Stimulated activated CD4-positive, alpha-beta T cell treated with anti-CD3 and anti-CD28 coated beads, TNF-alpha, amount 100 ng/mL, for 24 hours (primary cell): ENCODE measurements at regions not wholly inside any gene's neighbourhood (a gene's known extent, or its start where the extent isn't known, plus 50 kb on each side); places are given as distances from the start of the nearest gene placed in this dataset.

Experiments
- DNase-seq, 3 experiments: peaks; one replicate each; pipeline ENCODE4 v3.0.0-alpha.2; 2020; ENCODE audit warnings: low read depth in 3 of 3

DNA sequence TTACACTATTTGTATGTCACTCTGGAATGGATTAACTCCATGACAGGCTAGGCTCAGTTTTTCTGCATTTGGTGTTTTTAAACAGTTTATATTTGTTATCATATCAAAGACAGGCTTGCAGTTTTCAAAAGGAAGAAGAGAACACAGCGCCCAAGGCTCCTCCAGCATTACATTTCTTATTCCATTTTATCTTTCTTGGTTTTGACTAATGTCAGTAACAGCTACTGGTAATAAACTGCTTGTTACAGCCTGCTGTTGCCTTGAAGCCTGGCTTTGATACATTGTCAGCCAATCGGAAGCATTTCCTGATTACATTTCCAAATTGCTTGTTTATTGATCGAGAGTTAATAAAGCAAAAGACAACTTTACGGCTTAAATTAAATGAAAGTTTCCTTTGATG is 166.0 kb upstream of the MDFIC start:
- no peak for DNase-seq

DNA sequence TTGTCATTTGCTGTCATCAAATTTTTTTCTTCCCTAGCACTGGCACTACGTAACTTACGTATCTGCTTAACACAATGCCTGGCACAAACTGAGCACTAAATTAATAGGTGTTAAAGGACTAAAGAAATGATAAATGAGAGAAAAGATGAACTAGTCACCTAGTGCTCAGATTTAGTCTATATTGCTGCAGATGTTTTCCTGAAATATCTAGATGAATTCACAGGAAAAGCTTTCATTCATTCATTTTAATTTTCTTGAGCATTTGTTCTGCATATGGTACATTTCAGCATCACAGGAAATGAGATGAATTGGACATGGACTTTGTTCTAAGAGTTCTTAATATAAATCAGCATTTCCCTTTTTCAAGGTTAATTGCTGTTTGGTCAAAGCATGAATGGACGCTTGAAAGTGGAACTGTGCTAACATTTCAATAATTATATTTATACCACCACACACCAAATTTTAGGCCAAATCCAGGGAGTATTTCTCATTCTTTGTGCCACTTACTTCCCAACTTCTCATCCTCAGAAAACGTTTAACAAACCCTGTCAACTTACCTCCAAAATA is 163.2 kb upstream of the MDFIC start:
- no peak for DNase-seq

DNA sequence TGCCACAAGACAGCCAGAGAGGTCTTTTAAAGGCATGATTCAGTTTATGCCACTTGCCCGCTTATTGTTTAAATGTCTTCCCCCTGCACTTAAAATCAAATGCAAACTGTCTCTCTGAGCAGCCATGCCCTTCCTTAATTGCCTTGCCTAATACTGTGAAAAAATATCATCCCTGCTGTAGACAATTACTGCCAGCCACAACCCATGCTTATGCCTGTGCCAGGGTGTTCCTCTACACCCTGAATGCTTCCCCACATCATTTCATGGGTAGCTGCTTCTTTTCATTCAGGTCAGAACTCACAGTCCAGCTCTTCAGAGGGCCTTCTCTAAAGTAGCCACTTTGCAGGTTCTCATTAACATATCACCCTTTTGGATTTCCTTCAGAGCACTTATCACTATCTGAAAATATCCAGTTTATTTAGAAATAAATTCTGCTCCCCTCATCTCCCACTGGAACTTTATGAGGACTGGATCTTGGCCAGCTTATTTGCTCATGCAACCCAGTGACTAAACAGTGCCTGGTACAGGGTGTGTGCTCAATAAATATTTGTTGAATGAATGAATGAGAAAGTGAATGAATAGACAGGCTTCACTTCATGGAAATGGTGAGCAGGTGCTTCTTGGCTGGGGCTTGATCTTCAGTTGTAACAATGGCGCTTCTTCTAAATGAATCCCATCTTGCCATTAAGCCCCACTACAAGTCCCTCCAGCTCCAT is 162.4 kb upstream of the MDFIC start:
- DNase-seq, result no peak

DNA sequence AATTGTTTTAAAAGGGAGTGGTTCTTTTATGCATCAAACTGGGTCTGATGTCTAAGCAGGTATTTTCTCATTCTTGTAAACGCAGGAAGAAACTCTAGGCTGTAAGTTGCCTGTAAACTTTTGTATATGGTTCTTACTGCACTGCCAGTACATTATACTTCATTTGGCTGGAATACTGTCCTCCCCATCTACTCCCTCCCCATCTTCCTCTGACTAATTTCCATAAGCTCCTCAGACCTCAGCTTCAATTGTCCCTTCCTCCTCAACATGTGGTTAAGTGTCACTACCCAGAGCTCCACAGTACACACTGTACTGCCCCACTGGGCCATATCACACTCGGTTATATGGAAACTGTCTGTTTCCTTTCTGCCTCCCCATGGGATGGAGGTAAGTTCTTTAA is 161.4 kb upstream of the MDFIC start:
- no peak for DNase-seq

DNA sequence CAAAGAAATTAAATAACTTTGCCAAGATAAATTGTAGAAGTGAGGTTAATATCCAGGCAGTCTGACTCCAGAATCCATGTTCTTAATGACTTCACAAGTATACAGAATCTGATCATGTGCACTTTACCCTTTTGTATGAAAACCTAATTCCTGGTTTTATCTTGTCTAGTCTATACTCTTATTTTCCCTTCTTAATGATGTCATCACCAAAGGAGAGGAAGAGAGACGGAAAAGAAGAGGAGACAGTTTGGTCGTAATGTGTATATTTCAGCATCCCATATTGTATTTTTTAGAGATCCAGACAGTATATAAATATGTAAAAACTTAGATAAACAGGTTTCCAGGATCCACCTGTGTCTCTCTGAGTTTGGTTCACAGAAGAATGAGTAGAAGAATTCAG is 159.9 kb upstream of the MDFIC start:
- DNase-seq, result no peak

DNA sequence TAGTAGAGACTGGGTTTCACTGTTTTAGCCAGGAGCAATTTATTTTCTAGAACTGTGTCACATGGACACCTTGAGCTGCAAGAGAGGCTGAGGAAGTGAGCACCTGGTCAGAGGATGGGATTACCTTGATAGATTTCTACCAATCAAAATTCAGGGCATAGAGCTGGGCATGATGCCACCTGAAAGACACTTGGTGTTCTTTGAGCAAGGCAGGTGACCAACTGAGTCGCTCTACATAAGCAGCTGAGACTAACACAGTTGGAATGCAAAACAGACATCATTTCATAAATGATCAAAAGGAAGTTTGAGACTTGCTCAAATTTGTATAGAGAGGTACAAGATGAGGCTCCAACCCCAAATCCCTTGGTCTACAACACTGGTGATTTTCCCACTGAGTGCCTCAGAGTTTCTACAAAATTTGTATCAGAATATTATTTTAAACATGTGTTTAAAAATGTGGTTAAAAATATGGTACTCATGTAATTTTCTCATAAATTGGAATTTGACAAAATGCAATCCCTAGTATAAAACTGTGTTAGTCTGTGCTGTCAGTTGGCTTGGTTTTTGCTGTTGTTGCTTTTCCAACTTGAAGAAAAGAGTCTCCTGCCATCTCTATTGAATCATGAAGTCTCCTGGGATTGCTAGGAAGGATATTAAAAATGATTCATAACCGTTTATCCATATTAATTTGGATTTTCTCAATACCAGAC is 156.4 kb upstream of the MDFIC start:
- DNase-seq, result no peak

DNA sequence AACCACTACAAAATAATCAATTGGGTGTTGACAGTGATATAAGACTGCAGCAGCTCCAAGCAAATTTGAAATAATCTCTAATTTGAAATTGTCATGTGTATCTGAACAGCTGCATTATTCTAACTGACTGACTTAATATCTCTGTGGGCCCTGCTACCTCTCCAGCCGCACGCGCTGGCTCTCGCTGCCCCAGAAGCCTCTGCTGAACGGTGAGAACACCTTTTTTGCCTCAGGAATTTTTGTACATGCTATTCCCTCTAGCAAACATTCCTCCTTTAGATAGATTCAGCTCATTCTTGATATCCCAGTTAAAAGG is 155.9 kb upstream of the MDFIC start:
- no peak for DNase-seq

DNA sequence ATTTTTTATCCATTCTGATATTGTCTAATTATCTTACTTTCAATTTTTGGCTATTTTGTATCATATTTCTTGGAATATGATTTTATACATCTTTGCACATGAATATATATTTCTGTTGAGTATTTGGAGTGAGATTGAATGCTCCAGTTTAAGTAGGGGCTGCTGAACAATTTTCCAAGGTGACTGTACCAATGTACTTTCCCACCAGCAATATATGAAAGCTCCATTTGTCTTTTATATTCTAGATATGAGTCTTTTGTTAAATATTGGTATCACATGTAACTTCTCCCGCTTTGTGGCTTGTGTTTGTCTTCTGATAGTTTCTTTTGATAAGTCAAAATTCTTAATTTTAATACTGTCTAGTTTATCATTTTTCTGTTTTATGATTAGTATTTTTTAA is 144.6 kb upstream of the MDFIC start:
- no peak for DNase-seq

DNA sequence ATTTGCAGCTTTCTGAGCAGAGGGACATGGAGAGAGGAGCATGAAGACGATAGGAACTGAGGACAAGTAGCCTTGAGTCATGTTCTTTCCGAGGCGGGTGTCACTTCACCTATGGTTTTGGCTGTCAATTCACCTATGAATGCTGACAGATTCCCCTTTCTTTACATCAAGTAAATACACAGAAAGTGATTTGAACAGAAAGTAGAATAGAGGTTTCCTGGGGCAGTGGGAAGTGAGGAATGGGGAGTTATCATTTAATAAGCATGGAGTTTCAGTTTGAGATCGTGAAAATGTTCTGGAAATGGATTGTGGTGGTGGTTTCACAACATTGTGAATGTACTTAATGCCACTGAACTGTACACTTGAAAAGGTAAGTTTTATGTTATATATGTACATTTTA is 138.4 kb upstream of the MDFIC start:
- DNase-seq, result no peak

DNA sequence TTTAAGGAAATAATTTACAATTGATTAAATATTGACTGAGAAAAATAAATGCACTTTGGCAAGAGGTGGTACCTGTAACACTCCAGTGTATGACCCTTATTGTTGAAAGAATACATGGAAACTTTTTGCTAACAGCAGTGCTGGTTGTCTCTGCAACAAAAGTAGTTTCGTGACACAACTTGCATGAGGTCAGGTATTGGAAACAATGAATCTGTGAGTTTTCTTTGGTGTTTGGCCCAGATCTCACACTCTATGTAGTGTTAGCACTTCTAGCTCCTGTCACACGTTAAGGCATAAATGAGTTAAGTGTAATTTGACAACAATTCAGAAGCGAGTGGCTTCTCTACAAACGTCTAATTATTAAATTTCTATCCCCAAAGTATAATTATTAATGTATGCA is 137.7 kb upstream of the MDFIC start:
- no peak for DNase-seq

DNA sequence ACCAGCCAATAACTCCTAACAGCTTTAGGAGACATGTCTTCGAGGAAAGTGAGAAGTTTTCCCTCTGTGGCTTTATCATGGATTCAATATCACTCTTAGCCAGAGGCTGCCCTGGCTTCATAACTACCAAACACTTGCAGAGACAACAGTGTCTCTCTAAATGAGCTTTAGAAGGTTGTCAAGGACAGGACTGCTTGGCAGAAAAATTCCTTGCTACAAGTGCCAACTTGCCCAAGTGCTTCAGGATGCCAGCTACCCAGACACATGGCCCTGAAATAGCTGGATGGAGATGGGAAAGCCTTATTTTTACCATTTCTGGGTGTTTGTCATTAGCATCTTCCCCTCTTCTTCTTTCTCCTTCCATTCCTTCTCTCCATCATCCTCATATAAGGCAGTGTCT is 137.1 kb upstream of the MDFIC start:
- no peak for DNase-seq

DNA sequence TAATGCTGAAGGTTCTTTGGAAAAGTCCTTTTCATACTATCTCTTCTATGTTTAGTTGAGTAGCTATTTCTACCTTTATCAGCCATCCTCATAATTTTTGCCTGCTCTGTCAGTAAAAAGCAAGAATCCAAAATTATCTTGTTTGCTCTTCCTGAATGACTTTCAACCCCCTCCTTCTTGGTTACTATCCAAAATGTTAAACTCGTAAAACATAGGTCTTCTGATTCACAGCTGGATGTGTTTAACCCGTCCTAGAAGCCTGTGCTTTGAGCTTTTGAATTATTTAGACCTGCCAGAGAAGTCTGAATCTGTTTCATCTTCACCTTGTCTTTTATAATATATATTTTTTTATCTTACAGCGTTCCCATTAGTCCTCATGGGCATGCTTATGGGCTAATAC is 136.4 kb upstream of the MDFIC start:
- no peak for DNase-seq

DNA sequence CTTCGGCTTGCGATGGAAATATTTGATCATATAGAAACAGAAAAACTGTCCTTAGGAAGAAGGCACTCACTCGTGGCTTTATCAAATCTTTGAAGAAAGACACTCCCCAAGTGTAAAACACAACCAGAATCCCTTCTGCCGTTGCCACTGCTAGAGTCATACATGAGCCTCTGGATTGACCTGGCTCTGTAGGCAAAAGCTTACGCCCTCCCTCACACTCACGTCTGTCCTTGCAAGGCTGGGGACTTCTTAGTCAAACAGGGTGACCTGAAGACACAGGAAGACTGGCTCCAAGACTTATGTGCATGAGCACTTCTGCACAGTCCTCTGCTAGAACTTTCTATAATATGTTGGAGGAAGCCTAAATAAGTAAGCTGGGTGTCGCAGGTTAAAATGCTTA is 135.4 kb upstream of the MDFIC start:
- no peak for DNase-seq

DNA sequence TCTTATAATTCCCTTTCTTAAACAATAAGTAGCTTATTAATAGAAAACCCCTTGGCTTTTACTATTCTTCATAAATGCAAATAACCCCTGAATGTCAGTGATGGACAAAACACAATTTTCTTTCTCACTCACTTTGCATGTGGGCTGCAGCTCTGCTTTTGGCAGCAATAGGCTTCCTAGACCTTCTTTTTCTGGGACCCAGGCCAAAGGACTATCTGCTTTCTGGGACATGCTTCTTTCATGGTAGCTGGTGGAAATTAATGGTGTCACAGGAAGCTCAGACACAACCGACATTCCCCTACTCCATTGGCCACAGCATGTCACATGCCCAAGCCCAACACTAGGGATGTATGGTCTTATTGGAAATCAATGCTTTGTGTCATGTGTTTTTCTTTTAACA is 134.3 kb upstream of the MDFIC start:
- DNase-seq, result no peak

DNA sequence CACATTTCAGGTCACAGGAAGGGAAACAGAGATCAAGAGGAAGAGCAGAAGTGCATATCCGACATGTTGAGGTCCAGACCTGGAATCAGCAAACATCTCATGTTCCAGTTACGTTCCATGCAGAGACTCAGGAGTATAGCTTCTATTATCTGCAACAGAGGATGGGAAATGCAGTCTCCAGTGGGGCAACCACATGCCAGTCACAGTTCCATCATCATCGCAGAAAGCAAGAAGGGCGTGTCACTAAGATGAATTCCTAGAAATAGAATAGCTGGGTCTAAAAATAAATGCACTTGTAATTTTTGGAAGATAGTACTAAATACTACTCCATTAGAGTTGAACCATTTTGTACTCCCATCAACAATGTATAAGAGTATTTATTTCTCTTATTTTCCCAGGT is 133.2 kb upstream of the MDFIC start:
- DNase-seq, result no peak

DNA sequence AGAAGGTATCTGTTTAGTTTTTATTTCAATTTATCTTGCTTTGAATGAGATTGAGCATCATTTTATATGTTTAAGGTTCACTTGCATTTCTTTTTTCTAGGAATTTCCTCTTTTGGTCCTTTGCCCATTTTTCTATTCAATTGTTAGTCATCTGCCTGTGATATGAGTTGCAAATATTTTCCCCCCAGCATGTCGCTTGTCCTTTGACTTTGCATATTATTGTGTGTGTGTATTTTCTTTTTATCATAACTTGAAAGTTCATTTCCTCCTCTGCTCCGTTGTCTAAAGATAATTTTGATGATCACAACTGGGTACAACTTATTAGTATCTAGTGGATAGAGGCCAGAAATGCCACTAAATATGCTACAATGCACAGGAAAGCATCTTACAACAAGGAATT is 132.7 kb upstream of the MDFIC start:
- no peak for DNase-seq

DNA sequence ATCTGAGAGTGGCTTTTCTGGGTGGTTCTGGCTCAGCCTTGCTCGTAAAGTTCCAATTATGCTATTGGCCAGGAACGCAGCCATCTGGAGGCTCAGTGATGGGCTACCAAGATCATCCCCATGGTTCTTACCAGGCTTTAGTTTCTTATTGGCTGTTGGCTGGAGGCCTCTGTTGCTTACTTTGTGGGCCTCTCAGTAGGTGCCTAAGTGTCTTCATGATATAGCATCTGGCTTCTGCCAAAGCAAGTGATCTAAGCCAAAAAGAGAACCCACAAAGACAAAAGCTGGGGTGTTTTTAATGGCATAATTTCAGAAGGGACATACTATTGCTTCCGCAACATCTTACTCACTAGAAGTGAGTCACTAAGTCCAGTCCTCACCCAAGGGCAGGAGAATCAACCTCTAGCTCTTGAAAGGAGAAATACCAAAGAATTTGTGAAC is 132.0 kb upstream of the MDFIC start:
- no peak for DNase-seq

DNA sequence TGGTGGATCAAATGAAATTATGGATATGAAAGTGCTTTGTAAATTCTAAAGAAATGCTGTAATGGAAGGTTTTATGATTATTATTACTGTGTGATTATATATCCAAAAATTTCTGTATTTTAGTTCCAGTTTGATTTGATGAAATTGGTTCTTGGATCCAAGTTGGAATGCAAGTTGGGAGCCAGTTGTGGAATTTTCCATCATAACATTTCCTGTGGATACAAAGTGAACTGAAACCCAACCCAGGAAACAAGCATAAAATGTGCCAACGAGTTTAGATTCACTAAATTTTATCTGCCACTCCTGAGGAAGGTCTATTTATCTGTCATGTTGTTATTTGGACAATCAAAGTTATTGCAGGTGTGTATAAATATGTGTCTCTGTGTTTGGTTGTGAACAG is 131.4 kb upstream of the MDFIC start:
- DNase-seq, result no peak

DNA sequence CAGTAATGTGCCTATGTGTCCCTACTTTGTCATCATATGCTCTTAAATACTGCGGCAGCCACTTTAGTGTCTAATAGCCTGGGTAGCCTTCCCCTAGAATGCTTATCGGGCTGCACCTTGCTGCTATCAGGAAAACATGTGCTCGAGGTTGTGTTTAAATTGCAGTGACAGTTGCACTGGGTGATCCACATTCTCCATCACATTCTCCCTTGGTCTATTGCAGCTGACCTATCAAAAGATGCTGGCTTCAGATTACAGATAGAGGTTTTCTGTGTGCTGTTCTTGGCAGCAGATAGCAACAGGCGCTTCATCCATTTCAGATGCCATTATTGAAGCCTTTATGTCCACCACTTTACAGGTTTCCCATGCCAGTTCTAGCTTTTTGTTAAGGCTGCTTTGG is 130.1 kb upstream of the MDFIC start:
- DNase-seq, result no peak

DNA sequence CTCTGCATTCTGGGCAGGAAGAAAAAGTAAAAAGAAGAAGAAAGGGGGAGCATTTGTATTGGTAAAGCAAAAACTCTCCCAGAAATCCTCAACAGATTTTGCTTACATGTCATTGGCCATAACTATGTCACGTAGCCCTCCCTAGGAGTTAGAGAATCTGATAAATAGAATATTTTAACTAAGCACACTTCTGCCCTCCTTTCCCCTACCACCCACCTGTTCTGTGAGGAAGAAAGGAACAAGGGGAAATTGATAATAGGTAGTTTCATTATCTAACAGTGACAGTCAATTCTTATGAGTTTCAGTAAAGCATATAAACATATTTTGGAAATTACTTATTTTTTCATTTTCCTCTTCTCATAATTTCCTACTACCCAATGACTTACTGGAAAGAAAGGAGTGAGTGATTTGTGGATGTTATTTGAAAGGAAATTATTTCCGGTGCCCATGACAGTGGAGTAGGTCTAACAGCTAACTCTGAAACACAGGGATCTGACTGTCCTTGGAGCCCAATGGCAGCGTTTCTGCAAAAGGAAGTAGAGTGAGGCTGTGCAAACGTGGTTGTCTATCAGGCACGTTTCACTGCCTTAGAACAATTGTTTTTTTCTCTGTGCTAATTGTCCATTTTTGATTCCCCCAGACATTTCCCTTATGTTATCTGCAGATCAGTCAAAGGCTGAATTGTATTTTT is 128.6 kb upstream of the MDFIC start:
- DNase-seq, result no peak

DNA sequence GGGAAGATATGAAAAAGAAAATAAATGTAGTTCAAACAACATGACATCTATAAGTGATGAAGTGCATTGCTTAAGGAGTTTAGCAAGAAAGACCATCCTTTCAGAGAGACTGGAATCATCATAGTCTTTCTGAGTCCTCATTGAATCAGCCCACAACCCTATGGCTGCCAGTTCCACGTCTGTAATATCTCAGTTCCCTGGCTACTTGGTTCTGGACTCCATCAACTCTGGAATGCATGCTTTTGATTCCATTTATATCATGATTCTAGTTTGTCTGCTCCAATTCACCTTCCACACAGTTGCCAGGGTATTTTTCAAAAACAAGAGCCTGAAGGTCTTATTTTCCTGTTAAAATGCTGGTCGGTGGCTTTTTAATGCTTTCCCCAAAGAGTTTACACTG is 126.4 kb upstream of the MDFIC start:
- no peak for DNase-seq

DNA sequence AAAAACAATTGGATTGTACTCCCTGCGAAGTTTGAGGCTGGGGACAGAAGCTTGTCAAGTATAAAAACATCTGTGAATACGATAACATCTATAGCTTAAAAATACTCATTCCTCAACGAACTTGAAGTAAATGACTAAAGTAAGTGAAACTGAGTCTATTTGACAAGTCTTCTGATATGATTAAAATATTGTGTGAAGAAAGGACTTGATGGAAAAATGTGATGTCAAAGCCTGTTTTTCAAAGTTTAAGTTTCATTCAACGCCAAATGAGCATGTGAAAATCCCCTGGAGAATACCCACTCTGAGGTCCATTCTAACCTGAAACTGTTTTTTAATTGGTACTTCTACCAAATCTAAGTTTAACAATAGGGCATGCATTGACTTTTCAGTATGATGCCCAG is 122.3 kb upstream of the MDFIC start:
- peak in 1 of 3 experiments; percentile 22 for DNase-seq

DNA sequence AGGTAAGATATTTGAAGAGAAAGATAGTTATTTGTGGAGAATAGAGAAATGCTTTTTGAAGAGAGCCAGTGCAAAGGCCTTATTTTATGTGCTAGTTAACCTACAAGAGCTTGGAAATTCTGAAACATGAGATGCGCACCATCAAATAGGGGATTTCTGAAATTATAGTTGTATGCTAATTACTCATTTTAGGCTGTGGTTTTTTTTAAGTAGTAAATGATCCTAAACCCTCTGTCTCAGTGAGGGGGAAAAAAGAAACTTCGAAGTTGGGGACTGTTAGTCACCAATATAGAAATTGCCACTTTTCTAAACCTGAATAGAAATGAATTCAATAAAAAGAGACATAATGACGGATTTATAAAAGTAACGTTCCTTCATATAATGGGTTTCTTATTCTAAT is 119.3 kb upstream of the MDFIC start:
- no peak for DNase-seq
